Mononuclear cell (primary cell): ENCODE measurements at regions not wholly inside any gene's neighbourhood (a gene's known extent, or its start where the extent isn't known, plus 50 kb on each side); places are given as distances from the start of the nearest gene placed in this dataset.

Experiments
- H3K27me3 ChIP-seq: 2 replicates; pipeline ENCODE4 v1.6.0; 2011; ENCODE audit warnings: low read length, control low read depth; ENCODE audit not compliant: insufficient read depth
- H3K4me1 ChIP-seq: 2 replicates; pipeline ENCODE4 v1.5.1; 2011; ENCODE audit warnings: mild to moderate bottlenecking, low read length, control low read depth; ENCODE audit not compliant: insufficient read depth
- H3K4me3 ChIP-seq: 2 replicates; pipeline ENCODE4 v1.5.1; 2011; ENCODE audit warnings: mild to moderate bottlenecking, low read length, moderate library complexity
- H3K9me3 ChIP-seq: 2 replicates; pipeline ENCODE4 v1.5.1; 2011; ENCODE audit warnings: low read depth, mild to moderate bottlenecking, control low read depth, low read length

- Histone ChIP-seq H3K4me3 (no peak overlapping the region), H3K4me1 (no peaks in the 10 kb centered on the region), H3K27me3 (no peaks in the 10 kb centered on the region), H3K9me3 (no peaks in the 10 kb centered on the region)
These were observed 857.9 kb downstream of the TYW1 start for GRCh38 chr7:67854221-67855178.

GRCh38 chr7:67855322-67855721 lies 858.7 kb downstream of the TYW1 start:
- Histone ChIP-seq H3K4me3 (no peak overlapping the region), H3K4me1 (no peaks in the 10 kb centered on the region), H3K9me3 (no peaks in the 10 kb centered on the region), H3K27me3 (no peaks in the 10 kb centered on the region)

DNA sequence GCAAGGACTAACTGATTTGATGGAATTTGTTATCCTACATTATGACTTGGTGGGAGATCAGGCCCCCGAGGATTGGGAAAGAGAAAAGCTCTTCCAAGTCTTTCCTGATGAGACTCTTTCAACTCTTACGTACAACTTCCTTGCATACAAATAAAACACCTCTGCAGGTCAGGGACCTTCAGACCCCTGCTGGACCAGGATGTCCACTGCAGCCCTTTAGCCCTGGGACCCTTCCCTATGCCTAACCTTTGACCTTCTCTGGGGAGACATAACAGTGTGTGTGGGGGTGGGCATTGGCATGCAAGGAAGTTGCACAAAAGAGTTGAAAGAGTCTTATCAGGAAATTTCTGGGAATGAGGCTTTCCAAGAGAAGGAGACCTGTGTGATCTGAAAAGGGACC lies 859.4 kb downstream of the TYW1 start:
- Histone ChIP-seq H3K4me3 (no peak overlapping the region), H3K9me3 (no peaks in the 10 kb centered on the region), H3K4me1 (no peaks in the 10 kb centered on the region)

GRCh38 chr7:67857698-67858097 lies 861.1 kb downstream of the TYW1 start:
- Histone ChIP-seq H3K9me3 (peaks cover 5% of the 10 kb centered on the region), H3K27me3 (no peaks in the 10 kb centered on the region), H3K4me3 (no peak overlapping the region), H3K4me1 (no peaks in the 10 kb centered on the region)

More for the DNA sequence above, 859.4 kb downstream of the TYW1 start:
- H3K27me3 ChIP-seq: no peaks in the 10 kb centered on the region

DNA sequence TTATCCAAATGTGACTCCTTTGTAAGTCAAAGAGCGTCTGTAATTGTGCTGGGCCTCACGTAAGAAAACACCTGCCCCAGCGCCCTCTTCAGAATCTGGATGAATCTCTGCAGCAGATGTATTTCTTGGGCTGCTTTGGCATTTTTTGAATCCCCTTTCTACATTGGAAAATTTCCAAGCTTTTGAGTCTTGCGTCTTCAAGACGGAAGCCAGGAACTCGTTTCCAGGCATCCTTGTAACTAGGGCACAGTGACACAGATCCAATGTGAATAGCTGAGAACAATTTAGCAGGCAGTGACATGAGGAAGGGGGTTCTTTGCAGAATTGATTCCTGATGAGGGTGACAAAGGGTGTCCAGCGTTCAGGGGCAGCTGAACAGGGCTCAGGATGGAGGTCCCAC lies 862.3 kb downstream of the TYW1 start:
- Histone ChIP-seq H3K9me3 (peaks cover 5% of the 10 kb centered on the region), H3K4me3 (no peak overlapping the region), H3K27me3 (no peaks in the 10 kb centered on the region), H3K4me1 (no peaks in the 10 kb centered on the region)

GRCh38 chr7:67863911-67864310 lies 867.3 kb downstream of the TYW1 start:
- no peaks in the 10 kb centered on the region for H3K27me3 ChIP-seq
- H3K4me3 ChIP-seq: no peak overlapping the region
- no peaks in the 10 kb centered on the region for H3K4me1 ChIP-seq
- H3K9me3 ChIP-seq: peaks cover 5% of the 10 kb centered on the region

GRCh38 chr7:67866054-67866453 lies 869.4 kb downstream of the TYW1 start:
- Histone ChIP-seq H3K4me3 (no peak overlapping the region), H3K9me3 (peaks cover 5% of the 10 kb centered on the region), H3K27me3 (no peaks in the 10 kb centered on the region), H3K4me1 (no peaks in the 10 kb centered on the region)

- no peaks in the 10 kb centered on the region for H3K4me1 ChIP-seq
These were observed 870.2 kb downstream of the TYW1 start for GRCh38 chr7:67866812-67867211.

GRCh38 chr7:67870396-67870795 lies 873.8 kb downstream of the TYW1 start:
- Histone ChIP-seq H3K4me3 (no peak overlapping the region), H3K4me1 (no peaks in the 10 kb centered on the region), H3K9me3 (no peaks in the 10 kb centered on the region), H3K27me3 (no peaks in the 10 kb centered on the region)

More at GRCh38 chr7:67866812-67867211, 870.2 kb downstream of the TYW1 start:
- no peaks in the 10 kb centered on the region for H3K27me3 ChIP-seq
- H3K9me3 ChIP-seq: peaks cover 5% of the 10 kb centered on the region
- no peak overlapping the region for H3K4me3 ChIP-seq

DNA sequence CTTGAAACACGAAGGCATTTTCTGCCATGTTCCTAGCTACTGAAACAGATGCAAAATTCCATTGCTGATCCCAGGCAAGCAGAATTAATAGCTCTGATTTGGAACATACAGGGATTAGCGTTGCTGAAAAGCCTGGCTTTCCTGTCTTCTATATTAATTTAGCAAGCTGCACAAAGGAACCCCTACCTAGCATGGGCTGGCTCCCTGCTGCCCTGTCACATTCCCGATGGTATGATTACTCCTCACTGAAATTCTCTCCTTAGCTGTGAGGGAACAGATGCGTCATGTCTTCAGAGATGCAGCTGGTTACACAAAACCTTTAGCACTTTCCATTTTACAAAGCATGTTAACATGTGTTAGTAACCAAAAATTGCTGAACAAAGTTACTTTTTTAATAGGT lies 878.9 kb downstream of the TYW1 start:
- H3K4me1 ChIP-seq: no peaks in the 10 kb centered on the region
- no peaks in the 10 kb centered on the region for H3K9me3 ChIP-seq
- no peak overlapping the region for H3K4me3 ChIP-seq
- H3K27me3 ChIP-seq: no peaks in the 10 kb centered on the region

DNA sequence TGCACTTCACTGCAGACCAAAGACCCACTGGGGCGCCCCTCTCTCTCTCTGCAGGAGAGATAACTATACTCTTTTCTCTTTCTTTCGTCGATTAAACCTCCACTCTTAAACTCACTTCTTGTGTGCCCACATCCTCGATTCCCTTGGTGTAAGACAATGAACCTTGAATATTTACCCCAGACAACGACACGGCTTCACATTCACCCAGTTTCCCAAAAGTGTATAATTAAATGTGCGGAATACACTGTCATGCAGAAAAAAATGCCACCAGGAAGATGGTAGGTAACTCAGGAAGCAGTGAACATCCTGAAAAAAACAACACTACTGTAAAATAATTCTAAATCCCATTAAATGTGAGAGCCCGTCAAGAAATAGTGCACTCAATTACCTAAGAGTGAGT lies 882.2 kb downstream of the TYW1 start:
- no peaks in the 10 kb centered on the region for H3K4me1 ChIP-seq
- H3K9me3 ChIP-seq: no peaks in the 10 kb centered on the region
- no peak overlapping the region for H3K4me3 ChIP-seq
- no peaks in the 10 kb centered on the region for H3K27me3 ChIP-seq

DNA sequence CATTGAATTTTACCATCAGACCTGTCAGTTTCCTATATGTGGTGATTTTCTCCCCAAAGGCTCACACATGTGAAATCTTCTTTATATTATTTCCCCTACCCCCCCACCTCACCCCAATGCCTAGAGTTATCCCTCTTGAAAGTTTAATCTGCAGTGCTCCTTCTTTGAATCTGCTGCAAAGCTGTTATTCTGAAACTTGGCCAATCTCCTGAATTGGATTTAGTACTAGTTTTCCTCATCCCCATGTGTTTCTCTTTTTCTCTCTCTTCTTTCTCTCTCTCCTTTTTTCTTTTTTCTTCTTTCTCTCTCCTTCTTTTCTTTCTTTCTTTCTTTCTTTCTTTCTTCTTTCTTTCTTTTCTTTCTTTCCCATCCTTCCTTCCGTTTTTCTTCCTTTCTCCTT lies 886.2 kb downstream of the TYW1 start:
- no peaks in the 10 kb centered on the region for H3K4me1 ChIP-seq
- no peak overlapping the region for H3K4me3 ChIP-seq
- no peaks in the 10 kb centered on the region for H3K27me3 ChIP-seq
- H3K9me3 ChIP-seq: no peaks in the 10 kb centered on the region

GRCh38 chr7:67890316-67890715 lies 893.7 kb downstream of the TYW1 start:
- H3K4me1 ChIP-seq: no peaks in the 10 kb centered on the region
- H3K27me3 ChIP-seq: no peaks in the 10 kb centered on the region
- no peak overlapping the region for H3K4me3 ChIP-seq
- H3K9me3 ChIP-seq: no peaks in the 10 kb centered on the region

DNA sequence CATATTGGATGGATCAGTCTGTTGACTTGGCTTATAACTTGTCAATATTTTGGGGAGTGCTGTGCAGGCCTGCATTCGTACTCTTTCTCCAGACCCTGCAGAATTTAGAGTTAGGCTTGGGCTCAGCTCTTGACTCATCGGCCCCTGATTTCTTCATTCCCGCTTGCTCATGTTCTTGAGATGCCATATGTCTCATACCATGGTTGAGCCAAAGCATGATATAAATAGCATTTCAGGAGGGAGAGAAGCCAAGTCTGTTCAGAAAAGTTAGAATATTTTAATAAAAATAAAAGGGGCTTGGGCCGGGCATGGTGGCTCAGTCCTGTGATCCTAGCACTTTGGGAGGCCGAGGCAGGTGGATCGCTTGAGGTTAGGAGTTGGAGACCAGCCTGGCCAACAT lies 898.1 kb downstream of the TYW1 start:
- H3K27me3 ChIP-seq: no peaks in the 10 kb centered on the region
- no peaks in the 10 kb centered on the region for H3K4me1 ChIP-seq
- no peak overlapping the region for H3K4me3 ChIP-seq
- no peaks in the 10 kb centered on the region for H3K9me3 ChIP-seq

GRCh38 chr7:67896721-67897120 lies 900.1 kb downstream of the TYW1 start:
- H3K4me3 ChIP-seq: no peak overlapping the region
- no peaks in the 10 kb centered on the region for H3K27me3 ChIP-seq
- H3K4me1 ChIP-seq: no peaks in the 10 kb centered on the region
- H3K9me3 ChIP-seq: no peaks in the 10 kb centered on the region

DNA sequence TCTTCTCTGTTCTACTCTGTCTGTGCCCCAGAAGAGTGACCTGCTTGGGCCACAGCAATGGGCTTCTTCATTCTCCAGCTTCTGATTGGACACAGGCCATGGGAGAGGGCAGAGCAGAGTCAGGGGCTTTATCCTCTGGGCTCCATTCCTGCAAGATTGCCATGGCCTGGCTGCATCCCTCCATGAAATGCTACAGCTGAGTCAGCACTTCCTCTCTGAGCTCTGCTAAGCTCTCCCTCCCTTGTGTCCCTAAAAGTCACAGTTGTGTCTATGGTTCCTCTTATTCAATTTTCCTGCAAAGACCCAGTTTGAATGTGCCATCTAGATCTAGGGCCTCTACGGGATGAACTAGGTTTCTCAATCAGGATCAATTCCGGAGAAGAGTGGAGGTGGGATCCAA lies 903.8 kb downstream of the TYW1 start:
- no peaks in the 10 kb centered on the region for H3K9me3 ChIP-seq
- no peaks in the 10 kb centered on the region for H3K4me1 ChIP-seq
- no peak overlapping the region for H3K4me3 ChIP-seq
- H3K27me3 ChIP-seq: no peaks in the 10 kb centered on the region
